Thyroid gland (tissue), 4 donors: ENCODE measurements at regions not wholly inside any gene's neighbourhood (a gene's known extent, or its start where the extent isn't known, plus 50 kb on each side); places are given as distances from the start of the nearest gene placed in this dataset.
A peak's percentile ranks its signal among the peaks of the same experiment; 100 is the strongest.

Experiments
- DNase-seq, 2 donors: peaks; one replicate each; pipeline ENCODE4 v3.0.0-alpha.2; 2019
- H3K27ac ChIP-seq, 3 donors: fragments of 200-600 bp; sonication (generic); 1 replicate in 2 of 3; 2 replicates in 1 of 3; pipeline ENCODE4 v1.5.1; 2016 to 2019; ENCODE audit warnings: mild to moderate bottlenecking in 1 of 3, moderate library complexity in 1 of 3
- H3K27me3 ChIP-seq: fragments of 200-600 bp; sonication (generic); one replicate; pipeline ENCODE4 v1.5.1; 2019
- H3K36me3 ChIP-seq, 2 donors: fragments of 200-600 bp; sonication (generic); one replicate each; pipeline ENCODE4 v1.5.1; 2016 to 2019
- H3K4me1 ChIP-seq, 2 donors: fragments of 200-600 bp; sonication (generic); one replicate each; pipeline ENCODE4 v1.5.1; 2017 to 2019
- H3K4me3 ChIP-seq, 3 donors: fragments of 200-600 bp; sonication (generic); replicated peaks in 1 of 3; 1 replicate in 2 of 3; 2 replicates in 1 of 3; pipeline ENCODE4 v1.5.1; 2016; ENCODE audit warnings: mild to moderate bottlenecking in 1 of 3
- H3K9me3 ChIP-seq: fragments of 200-600 bp; sonication (generic); one replicate; pipeline ENCODE4 v1.5.1; 2017
- CTCF ChIP-seq, 6 experiments: fragments of 200-600 bp in 3 of 6; fragments of 450-650 bp in 3 of 6; sonication (generic) in 3 of 6; IDR thresholded peaks; one replicate each; pipeline ENCODE4 v1.5.1; 2016 to 2019; ENCODE audit warnings: antibody characterized with exemption in 6 of 6, mild to moderate bottlenecking in 2 of 6, inconsistent platforms in 1 of 6, moderate library complexity in 1 of 6
- POLR2A ChIP-seq, 2 donors: fragments of 450-650 bp; IDR thresholded peaks; one replicate each; pipeline ENCODE4 v1.6.1; 2017; ENCODE audit warnings: antibody characterized with exemption in 2 of 2, mild to moderate bottlenecking in 2 of 2, moderate library complexity in 1 of 2
- WGBS, 2 donors: methylation state at CpG; one replicate each; pipeline ENCODE4 v1.1.5; 2017; 5-methylcytosine and 5-hydroxymethylcytosine counted together
- intact Hi-C: fragments of 100-400 bp; cut with DNase I; formaldehyde crosslinking; loops from one replicate; pipeline ENCODE4 v1.15.1; 2023

GRCh38 chr20:10960416-10960815 is 286.6 kb upstream of the JAG1 start:
- H3K27ac ChIP-seq: no peak overlapping the region
- WGBS, 2 donors: 94 to 97% methylated on average over 2 of the region's 2 CpGs
- H3K4me1 ChIP-seq: no peaks in the 10 kb centered on the region
- no peak overlapping the region for H3K4me3 ChIP-seq
- intact Hi-C loops: no loop called here
- no peaks in the 10 kb centered on the region for H3K27me3 ChIP-seq
- TF ChIP-seq CTCF (IDR thresholded peaks at IDR 0.05): no peak
- TF ChIP-seq POLR2A (IDR thresholded peaks at IDR 0.05): no peak
- no peaks in the 10 kb centered on the region for H3K36me3 ChIP-seq
- H3K9me3 ChIP-seq: no peaks in the 10 kb centered on the region
- DNase-seq: no peak

- H3K36me3 ChIP-seq: no peaks in the 10 kb centered on the region
- intact Hi-C loops: no loop called here
- no peak overlapping the region for H3K27ac ChIP-seq
- TF ChIP-seq POLR2A (IDR thresholded peaks at IDR 0.05): no peak
- TF ChIP-seq CTCF (IDR thresholded peaks at IDR 0.05): no peak
- H3K9me3 ChIP-seq: no peaks in the 10 kb centered on the region
- H3K27me3 ChIP-seq: no peaks in the 10 kb centered on the region
- no peak overlapping the region for H3K4me3 ChIP-seq
- no peak for DNase-seq
- 28 to 29% methylated on average over 1 of the region's 1 CpG for WGBS, 2 donors
- H3K4me1 ChIP-seq: no peaks in the 10 kb centered on the region
These were observed 288.0 kb upstream of the JAG1 start for GRCh38 chr20:10961651-10962288.

- Histone ChIP-seq H3K36me3 (no peaks in the 10 kb centered on the region), H3K4me3 (no peak overlapping the region), H3K9me3 (no peaks in the 10 kb centered on the region), H3K27me3 (no peaks in the 10 kb centered on the region), H3K27ac (no peak overlapping the region), H3K4me1 (no peaks in the 10 kb centered on the region)
- intact Hi-C loops: no loop called here
- no peak for DNase-seq
- TF ChIP-seq POLR2A (IDR thresholded peaks at IDR 0.05) (no peak), CTCF (IDR thresholded peaks at IDR 0.05) (no peak)
- whole genome bisulfite sequencing, 2 donors: 92% methylated on average over 3 of the region's 3 CpGs
These were observed 289.1 kb upstream of the JAG1 start for GRCh38 chr20:10962937-10963336.

- DNase-seq: no peak
- H3K4me3 ChIP-seq: no peak overlapping the region
- no peaks in the 10 kb centered on the region for H3K4me1 ChIP-seq
- H3K36me3 ChIP-seq: no peaks in the 10 kb centered on the region
- no peaks in the 10 kb centered on the region for H3K9me3 ChIP-seq
- WGBS, 2 donors: 64 to 68% methylated on average over 2 of the region's 2 CpGs
- H3K27ac ChIP-seq: peak overlapping the region in 1 of 3 donors; percentile 35
- H3K27me3 ChIP-seq: no peaks in the 10 kb centered on the region
- intact Hi-C loops: no loop called here
- TF ChIP-seq POLR2A (IDR thresholded peaks at IDR 0.05) (no peak), CTCF (IDR thresholded peaks at IDR 0.05) (no peak)
These were observed 290.0 kb upstream of the JAG1 start for GRCh38 chr20:10963717-10964266.

- Histone ChIP-seq H3K4me1 (no peaks in the 10 kb centered on the region), H3K4me3 (no peak overlapping the region), H3K9me3 (no peaks in the 10 kb centered on the region), H3K36me3 (no peaks in the 10 kb centered on the region), H3K27ac (no peak overlapping the region), H3K27me3 (no peaks in the 10 kb centered on the region)
- no peak for DNase-seq
- intact Hi-C loops: no loop called here
- WGBS, 2 donors: 82 to 83% methylated on average over 4 of the region's 4 CpGs
- no peak for TF ChIP-seq POLR2A (IDR thresholded peaks at IDR 0.05)
- no peak for TF ChIP-seq CTCF (IDR thresholded peaks at IDR 0.05)
These were observed 292.2 kb upstream of the JAG1 start for GRCh38 chr20:10965936-10966470.
